Effector memory CD8-positive, alpha-beta T cell (primary cell): ENCODE measurements at regions not wholly inside any gene's neighbourhood (a gene's known extent, or its start where the extent isn't known, plus 50 kb on each side); places are given as distances from the start of the nearest gene placed in this dataset.

Experiments used
- ATAC-seq: fragments of 150-1000 bp; cut with Tn5 transposase; replicated peaks from 2 replicates; pipeline ENCODE4 v1.10.0; 2021; ENCODE audit warnings: mild to moderate bottlenecking, moderate library complexity
- DNase-seq, 3 experiments: peaks; one replicate each; pipeline ENCODE4 v3.0.0; 2021
- H3K27ac Mint-ChIP-seq, 2 donors: one replicate each; pipeline ENCODE4 v1.8.0; 2022; ENCODE audit warnings: mild to moderate bottlenecking in 2 of 2, mixed read lengths in 2 of 2, moderate library complexity in 2 of 2
- H3K27me3 Mint-ChIP-seq, 2 donors: one replicate each; pipeline ENCODE4 v1.8.0; 2022; ENCODE audit warnings: mixed read lengths in 2 of 2
- H3K36me3 Mint-ChIP-seq: one replicate; pipeline ENCODE4 v1.8.0; 2022; ENCODE audit warnings: mild to moderate bottlenecking, moderate library complexity, mixed read lengths; ENCODE audit not compliant: insufficient read depth
- H3K4me1 Mint-ChIP-seq, 2 donors: one replicate each; pipeline ENCODE4 v1.8.0; 2022; ENCODE audit warnings: low read depth in 2 of 2, mixed read lengths in 2 of 2
- H3K4me3 Mint-ChIP-seq, 2 donors: one replicate each; pipeline ENCODE4 v1.8.0; 2022; ENCODE audit warnings: mild to moderate bottlenecking in 2 of 2, mixed read lengths in 2 of 2, moderate library complexity in 2 of 2
- H3K9me3 Mint-ChIP-seq, 2 donors: one replicate each; pipeline ENCODE4 v1.8.0; 2022; ENCODE audit warnings: mixed read lengths in 2 of 2

DNA sequence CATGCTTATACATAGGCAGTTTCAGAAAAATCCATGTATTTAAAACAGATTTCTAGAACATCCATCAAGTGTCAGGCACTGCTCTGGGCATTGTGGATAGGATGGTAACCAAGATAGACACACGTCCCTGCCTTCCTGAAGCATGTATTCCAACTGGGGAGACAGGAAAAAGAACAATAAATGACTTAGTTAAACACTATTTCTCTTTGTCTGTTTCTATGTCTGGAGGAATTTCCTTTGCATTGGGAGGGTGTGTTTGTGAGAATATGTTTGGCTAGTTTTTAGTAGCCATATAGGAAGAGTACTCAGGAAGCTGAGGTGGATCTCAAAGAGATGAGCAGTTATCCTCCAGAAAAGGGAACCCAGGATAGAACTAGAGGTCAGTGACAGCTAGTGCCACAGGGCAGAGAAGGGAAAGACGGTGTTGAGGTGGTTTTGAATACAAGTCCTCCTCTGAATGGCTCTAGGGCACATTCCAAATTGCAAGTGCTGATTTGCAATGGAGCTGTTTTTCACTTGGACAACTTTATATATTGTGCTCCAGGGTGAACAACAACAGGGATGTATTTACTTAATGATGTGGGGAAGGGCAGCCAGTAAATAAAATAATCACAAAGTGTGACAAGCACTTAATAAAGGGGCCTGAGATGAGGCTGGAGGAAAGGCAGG, 144.7 kb upstream of the SHB start:
- ATAC-seq, result no peak

DNA sequence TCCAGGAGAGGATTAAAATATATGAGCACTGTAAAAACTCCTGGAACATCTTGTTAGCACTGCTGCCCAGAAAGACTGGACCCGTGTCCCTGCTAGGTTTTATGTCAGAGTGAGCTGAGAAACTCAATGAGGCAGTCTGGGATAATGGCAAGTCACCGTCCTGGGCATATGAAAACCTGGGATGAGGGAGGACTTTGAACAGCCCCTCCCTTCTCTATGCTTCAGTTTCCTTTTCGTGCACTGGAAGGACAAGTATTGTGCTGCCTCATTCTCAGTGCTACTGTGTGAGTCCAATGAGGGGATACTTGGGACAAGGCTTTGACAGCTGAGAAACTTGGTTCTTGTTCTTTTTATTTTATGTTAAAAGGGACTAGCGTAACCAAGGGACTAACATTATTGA, 143.0 kb upstream of the SHB start:
- H3K27me3 Mint-ChIP-seq, result peaks cover 0 to 36% of the 10 kb centered on the region in 2 donors
- no peak overlapping the region for H3K27ac Mint-ChIP-seq
- H3K4me3 Mint-ChIP-seq, result no peak overlapping the region
- no peaks in the 10 kb centered on the region for H3K9me3 Mint-ChIP-seq
- ATAC-seq (no peak), DNase-seq (no peak)
- no peaks in the 10 kb centered on the region for H3K36me3 Mint-ChIP-seq
- H3K4me1 Mint-ChIP-seq, result no peaks in the 10 kb centered on the region

More for the DNA sequence above, 144.7 kb upstream of the SHB start:
- Mint-ChIP-seq H3K9me3 (no peaks in the 10 kb centered on the region), H3K4me1 (no peaks in the 10 kb centered on the region), H3K27ac (no peak overlapping the region), H3K36me3 (no peaks in the 10 kb centered on the region), H3K4me3 (no peak overlapping the region), H3K27me3 (peaks cover 0 to 36% of the 10 kb centered on the region in 2 donors)
- DNase-seq, result no peak

DNA sequence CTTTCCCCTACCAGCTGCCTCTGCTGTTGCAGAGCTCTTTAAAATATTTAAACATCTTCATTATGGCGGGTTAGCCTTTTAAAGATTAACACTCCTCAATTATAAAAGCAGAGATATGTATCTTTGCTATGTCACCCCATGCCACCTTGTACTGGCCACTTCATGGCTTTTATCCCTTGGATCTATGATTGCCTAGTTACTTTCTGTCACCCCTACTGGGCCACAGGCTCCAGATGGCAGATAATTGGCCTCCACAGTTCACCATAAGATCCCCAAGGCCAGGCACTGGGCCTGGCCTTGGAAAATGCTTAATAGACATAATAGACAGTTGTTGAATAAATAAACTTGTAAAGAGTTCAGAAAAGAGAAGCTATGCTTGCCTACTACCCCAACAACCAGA, 142.0 kb upstream of the SHB start:
- no peak for ATAC-seq
- H3K36me3 Mint-ChIP-seq, result no peaks in the 10 kb centered on the region
- H3K9me3 Mint-ChIP-seq, result no peaks in the 10 kb centered on the region
- no peak overlapping the region for H3K27ac Mint-ChIP-seq
- no peaks in the 10 kb centered on the region for H3K4me1 Mint-ChIP-seq
- H3K27me3 Mint-ChIP-seq, result peaks cover 0 to 36% of the 10 kb centered on the region in 2 donors
- DNase-seq, result no peak
- H3K4me3 Mint-ChIP-seq, result no peak overlapping the region

DNA sequence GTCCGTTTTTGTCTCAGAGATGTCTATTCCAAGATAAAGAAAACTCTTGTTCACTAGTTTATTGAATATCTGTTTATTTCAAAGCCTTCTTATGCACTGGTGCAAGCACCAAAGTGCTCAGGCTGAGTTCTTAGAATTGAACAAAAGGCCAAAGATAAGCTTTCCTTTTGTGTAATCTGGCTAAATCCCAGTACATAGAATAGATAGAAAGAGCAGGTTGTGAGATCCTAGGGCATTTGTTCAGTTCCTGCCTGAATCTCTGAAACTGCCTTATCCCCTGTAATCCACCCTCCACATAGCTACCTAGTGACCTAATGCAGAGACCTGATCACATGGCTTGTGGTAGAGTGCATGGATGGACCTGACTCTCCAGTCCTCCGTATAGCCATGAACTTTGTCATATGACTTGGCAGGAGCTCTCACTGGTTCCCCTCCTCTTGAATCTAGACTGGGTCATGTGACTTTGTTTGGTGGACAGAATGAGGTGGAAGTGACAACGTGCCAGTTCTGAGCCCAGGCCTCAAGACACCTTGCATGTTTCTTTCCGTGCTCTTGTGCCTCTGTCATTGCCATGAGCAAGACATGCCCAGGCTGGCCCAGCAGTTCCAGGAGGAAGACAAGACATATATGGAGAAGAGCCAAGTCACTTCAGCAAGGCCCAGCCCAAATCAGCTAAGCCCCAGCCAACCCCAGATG, 139.3 kb upstream of the SHB start:
- H3K4me3 Mint-ChIP-seq, result no peak overlapping the region
- peaks cover 0 to 4% of the 10 kb centered on the region in 2 donors for H3K4me1 Mint-ChIP-seq
- H3K27me3 Mint-ChIP-seq, result peaks cover 0 to 25% of the 10 kb centered on the region in 2 donors
- DNase-seq (no peak), ATAC-seq (no peak)
- no peak overlapping the region for H3K27ac Mint-ChIP-seq
- H3K9me3 Mint-ChIP-seq, result no peaks in the 10 kb centered on the region
- H3K36me3 Mint-ChIP-seq, result no peaks in the 10 kb centered on the region

DNA sequence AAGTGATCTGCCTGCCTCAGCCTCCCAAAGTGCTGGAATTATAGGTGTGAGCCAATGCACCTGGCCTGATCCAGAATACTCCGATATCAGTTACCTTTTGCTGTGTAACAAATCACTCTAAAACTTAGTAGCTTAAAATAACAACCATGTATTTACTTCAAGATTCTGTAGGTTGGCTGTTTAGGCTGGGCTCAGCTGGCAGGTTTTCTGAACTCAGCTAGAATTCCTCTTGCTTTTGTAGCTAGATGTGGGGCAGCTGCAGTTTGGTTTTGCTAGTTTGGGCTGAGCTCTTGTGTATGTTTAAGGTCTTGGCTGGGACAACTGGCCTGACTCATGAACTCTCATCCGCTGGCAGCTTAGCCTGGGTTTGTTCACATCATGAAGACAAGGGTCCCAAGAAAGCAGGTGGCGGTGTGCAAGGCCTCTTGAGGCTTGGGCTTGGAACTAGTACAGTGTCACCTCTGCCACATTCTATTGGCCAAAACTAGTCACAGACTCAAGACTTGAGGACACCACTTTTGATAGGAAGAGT, 138.3 kb upstream of the SHB start:
- H3K27ac Mint-ChIP-seq, result no peak overlapping the region
- DNase-seq (no peak), ATAC-seq (no peak)
- H3K4me1 Mint-ChIP-seq, result peaks cover 0 to 4% of the 10 kb centered on the region in 2 donors
- H3K36me3 Mint-ChIP-seq, result no peaks in the 10 kb centered on the region
- no peak overlapping the region for H3K4me3 Mint-ChIP-seq
- H3K9me3 Mint-ChIP-seq, result no peaks in the 10 kb centered on the region
- H3K27me3 Mint-ChIP-seq, result peaks cover 0 to 15% of the 10 kb centered on the region in 2 donors

DNA sequence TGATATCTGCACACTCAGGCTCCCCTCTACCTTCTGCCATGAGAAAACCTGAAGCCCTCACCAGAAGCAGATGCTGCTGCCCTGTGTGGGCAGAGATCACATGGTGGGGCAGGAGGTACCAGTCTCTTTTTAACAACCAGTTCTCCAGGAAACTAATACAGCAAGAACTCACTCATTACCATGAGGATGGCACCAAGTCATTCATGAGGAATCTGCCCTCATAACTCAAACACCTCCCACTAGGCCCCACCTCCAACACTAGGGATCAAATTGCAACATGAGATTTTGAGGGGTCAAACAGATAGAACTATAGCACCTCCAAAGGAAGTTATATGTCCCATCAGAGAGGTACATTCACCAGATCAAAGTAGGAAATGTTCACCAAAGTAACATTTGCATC, 136.3 kb upstream of the SHB start:
- no peak overlapping the region for H3K4me3 Mint-ChIP-seq
- no peaks in the 10 kb centered on the region for H3K9me3 Mint-ChIP-seq
- peaks cover 0 to 4% of the 10 kb centered on the region in 2 donors for H3K4me1 Mint-ChIP-seq
- DNase-seq (no peak), ATAC-seq (no peak)
- H3K36me3 Mint-ChIP-seq, result no peaks in the 10 kb centered on the region
- peaks cover 0 to 25% of the 10 kb centered on the region in 2 donors for H3K27me3 Mint-ChIP-seq
- peak overlapping the region in 1 of 2 donors; percentile 73 for H3K27ac Mint-ChIP-seq

DNA sequence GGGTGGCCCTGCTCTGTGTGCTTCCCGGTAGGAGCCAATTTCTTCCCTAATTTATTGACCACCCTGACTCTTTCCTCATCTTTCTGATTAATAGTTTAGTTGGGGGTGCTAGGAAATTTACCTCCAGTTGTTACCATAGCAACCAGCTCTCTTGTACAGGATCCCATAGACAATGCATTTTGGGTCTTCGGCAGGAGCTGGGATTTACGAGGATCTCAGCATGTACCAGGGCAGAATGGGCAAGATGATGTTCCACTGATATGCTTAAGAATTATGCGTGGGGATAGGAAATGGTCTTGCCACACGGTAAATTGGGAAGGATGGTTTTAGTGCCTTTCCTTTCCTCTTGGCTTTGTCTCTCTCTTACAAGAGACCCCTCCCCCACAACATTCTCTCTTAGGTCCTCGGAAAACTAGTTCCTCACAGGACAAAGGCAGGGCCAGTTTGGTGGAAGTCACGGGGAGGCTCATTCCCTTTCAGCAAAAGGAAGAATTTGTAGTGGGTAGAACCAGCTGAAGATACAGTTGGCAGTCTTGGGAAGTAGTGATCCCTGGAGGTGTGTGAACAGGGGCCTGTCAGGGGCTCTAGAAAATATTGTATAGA, 133.4 kb upstream of the SHB start:
- H3K4me1 Mint-ChIP-seq, result peaks cover 0 to 4% of the 10 kb centered on the region in 2 donors
- H3K9me3 Mint-ChIP-seq, result no peaks in the 10 kb centered on the region
- H3K4me3 Mint-ChIP-seq, result no peak overlapping the region
- H3K36me3 Mint-ChIP-seq, result no peaks in the 10 kb centered on the region
- peaks cover 0 to 24% of the 10 kb centered on the region in 2 donors for H3K27me3 Mint-ChIP-seq
- ATAC-seq, result no peak
- no peak overlapping the region for H3K27ac Mint-ChIP-seq
- no peak for DNase-seq

DNA sequence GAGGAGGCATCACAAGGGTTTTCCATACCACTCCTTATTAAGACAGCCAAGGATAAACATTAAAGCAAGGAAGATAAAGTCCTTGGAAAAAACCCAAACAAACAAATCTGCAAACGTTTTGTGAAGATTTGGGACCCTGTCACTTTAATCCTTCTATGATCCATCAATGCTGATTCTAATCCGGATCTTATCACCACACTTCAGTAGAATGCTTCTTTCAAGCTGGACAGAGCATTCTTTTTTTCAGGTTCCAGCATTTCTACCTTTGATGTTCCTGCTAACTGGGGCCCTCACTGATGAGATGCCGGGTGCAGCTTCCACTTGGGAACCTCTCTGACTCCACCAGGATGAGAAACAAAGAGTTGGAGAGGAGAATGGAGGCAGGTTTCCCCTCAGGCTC, 132.8 kb upstream of the SHB start:
- Mint-ChIP-seq H3K27me3 (peaks cover 0 to 30% of the 10 kb centered on the region in 2 donors), H3K9me3 (no peaks in the 10 kb centered on the region), H3K36me3 (no peaks in the 10 kb centered on the region), H3K4me1 (peaks cover 0 to 4% of the 10 kb centered on the region in 2 donors), H3K27ac (no peak overlapping the region), H3K4me3 (no peak overlapping the region)
- no peak for DNase-seq
- ATAC-seq, result no peak

DNA sequence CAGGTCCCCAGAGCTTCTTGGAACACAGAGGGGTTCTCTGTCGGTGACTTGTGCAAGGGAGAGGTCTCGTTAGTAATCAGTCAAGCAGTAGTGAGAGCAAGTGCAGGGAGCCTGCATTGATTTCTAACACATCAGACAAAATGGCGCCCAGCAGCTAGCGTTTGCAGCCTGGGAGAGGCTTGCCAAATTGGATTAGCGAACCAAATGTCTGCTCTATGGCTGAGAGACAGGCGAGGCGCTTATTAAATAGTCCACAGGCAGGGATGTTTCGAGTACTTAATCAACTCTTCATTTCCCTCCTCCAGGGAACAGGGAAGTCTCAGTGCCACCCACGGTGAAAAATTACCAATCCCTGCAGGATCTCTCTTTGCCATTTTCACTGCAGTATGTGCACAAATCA, 131.4 kb upstream of the SHB start:
- DNase-seq (no peak), ATAC-seq (no peak)
- Mint-ChIP-seq H3K27ac (no peak overlapping the region), H3K9me3 (no peaks in the 10 kb centered on the region), H3K36me3 (no peaks in the 10 kb centered on the region), H3K4me1 (peaks cover 0 to 4% of the 10 kb centered on the region in 2 donors), H3K27me3 (peaks cover 8 to 36% of the 10 kb centered on the region in 2 donors), H3K4me3 (no peak overlapping the region)

DNA sequence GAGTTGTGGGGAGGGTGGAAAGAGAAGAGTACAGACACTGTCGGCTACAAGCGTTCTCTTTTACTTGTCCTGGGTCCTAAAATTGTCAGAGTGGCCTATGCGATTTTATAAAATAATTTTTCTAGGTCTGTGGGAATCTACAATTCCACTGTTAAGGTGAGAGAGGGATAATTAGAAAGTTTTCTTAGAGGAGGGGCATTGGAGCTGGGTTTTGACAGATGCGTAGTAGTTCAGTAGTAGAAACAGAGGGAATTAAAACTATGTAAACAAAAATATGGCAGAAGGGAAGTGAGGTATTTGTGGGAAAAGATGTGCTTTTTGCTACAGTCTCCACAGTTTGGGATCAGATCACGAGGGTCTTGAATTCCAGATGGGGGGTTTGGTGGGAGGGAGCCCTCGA, 129.1 kb upstream of the SHB start:
- ATAC-seq (no peak), DNase-seq (no peak)
- Mint-ChIP-seq H3K27me3 (peaks cover 8 to 44% of the 10 kb centered on the region in 2 donors), H3K36me3 (no peaks in the 10 kb centered on the region), H3K9me3 (no peaks in the 10 kb centered on the region), H3K4me3 (no peak overlapping the region), H3K4me1 (no peaks in the 10 kb centered on the region), H3K27ac (no peak overlapping the region)

DNA sequence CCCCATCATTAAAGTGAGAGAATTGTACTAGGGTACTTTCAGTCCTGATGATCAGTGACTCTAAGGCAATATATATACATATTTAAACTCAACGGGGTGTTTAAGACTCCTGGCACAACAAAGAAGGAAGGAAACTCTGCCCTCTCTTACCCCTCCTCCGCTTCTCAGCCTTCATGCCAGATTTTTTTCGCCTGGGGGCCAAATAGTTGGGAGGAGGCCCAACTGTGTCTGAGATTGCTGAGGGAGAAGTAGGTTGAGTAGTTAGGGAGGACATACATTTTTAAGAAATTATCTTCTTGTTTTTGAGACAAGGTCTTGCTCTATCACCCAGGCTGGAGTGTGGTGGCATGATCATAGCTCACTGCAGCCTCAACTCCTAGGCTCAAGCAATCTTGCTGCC, 127.7 kb upstream of the SHB start:
- Mint-ChIP-seq H3K4me3 (no peak overlapping the region), H3K9me3 (no peaks in the 10 kb centered on the region), H3K27ac (no peak overlapping the region), H3K36me3 (no peaks in the 10 kb centered on the region), H3K4me1 (no peaks in the 10 kb centered on the region), H3K27me3 (peaks cover 8 to 37% of the 10 kb centered on the region in 2 donors)
- no peak for DNase-seq
- no peak for ATAC-seq

DNA sequence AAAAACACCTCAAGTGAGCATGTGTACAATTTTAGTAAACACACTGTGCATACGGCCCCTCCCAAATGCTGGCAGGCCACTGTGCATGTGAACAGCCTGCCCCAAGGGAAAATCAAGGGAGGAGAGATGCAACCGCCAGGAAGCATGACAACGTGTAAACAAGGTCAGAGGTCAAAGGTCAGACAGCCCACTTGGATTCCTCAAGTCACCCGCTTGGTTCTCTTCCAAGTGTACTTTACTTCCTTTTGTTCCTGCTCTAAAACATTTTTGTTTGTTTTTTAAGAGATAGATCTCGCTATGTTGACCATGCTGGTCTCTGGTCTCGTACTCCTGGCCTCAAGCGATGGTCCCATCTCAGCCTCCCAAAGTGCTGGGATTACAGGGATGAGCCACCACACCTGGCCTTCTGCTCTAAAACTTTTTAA, 126.7 kb upstream of the SHB start:
- Mint-ChIP-seq H3K4me3 (no peak overlapping the region), H3K36me3 (no peaks in the 10 kb centered on the region), H3K9me3 (no peaks in the 10 kb centered on the region), H3K27me3 (peaks cover 8 to 30% of the 10 kb centered on the region in 2 donors), H3K27ac (no peak overlapping the region), H3K4me1 (no peaks in the 10 kb centered on the region)
- ATAC-seq, result no peak
- DNase-seq, result no peak

DNA sequence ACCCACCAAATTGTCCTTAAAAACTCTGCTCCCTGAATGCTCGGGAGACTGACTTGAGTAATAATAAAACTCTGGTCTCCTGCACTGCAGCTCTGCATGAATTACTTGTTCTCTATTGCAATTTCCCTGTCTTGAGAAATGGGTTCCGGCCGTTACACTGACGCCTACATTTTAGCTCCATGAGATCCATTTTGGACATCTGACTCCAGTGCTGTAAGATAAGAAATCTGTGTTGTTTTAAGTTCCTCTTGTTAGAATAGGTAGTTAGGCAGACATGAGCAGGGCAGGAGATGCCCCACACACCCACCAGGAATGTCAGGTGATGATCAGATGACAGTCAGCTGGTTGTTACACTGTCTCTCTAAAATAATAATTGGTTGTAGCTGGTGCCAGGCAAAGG, 125.8 kb upstream of the SHB start:
- Mint-ChIP-seq H3K27me3 (peaks cover 8 to 30% of the 10 kb centered on the region in 2 donors), H3K4me1 (no peaks in the 10 kb centered on the region), H3K4me3 (no peak overlapping the region), H3K36me3 (no peaks in the 10 kb centered on the region), H3K27ac (no peak overlapping the region), H3K9me3 (no peaks in the 10 kb centered on the region)
- DNase-seq (no peak), ATAC-seq (no peak)
